Astrocyte (in vitro differentiated cells and primary cell): ENCODE measurements at regions not wholly inside any gene's neighbourhood (a gene's known extent, or its start where the extent isn't known, plus 50 kb on each side); places are given as distances from the start of the nearest gene placed in this dataset.

Experiments used
- EZH2 ChIP-seq: IDR thresholded peaks from 2 replicates; pipeline ENCODE4 v1.6.1; 2012; ENCODE audit warnings: mild to moderate bottlenecking, low read length, inconsistent platforms; ENCODE audit not compliant: insufficient read depth
- TF ChIP-seq, protein P1 (sequence below): IDR thresholded peaks from 2 replicates; pipeline ENCODE4 v1.5.1; 2011; ENCODE audit warnings: low read depth, mild to moderate bottlenecking, inconsistent platforms, low read length, moderate library complexity; ENCODE audit not compliant: insufficient read depth

DNA sequence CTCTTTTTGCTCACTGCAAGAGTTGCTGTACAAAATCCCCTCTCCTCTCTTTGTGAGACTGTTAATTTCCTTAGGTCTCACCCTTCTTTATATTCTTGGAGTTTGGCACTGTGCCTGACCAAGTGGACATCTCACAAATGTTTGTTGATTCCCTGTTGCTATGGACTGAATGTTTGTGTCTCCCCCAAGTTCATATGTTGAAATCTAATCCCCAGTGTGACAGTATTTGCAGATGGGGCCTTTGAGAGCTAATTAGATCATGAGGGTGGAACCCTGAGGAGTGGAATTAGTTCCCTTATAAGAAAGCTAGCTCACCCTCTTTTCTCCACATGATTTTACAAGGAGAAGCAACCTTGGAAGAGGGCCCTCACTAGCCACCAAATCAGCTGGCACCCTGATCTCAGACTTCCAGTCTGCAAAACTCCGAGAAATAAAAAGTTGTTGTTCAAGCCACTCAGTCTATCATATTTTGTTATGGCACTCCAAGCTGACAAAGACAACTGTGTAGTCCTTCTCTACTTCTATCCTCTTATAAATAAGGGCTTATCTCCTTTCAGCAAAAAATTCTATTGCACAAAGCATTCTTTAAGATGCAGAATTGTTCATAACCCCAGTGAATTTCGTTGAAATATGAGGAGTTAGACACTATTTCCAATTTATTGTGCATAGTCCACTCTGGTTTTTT, 65.5 kb upstream of the NPHP3 start:
- TF ChIP-seq, protein P1, sequence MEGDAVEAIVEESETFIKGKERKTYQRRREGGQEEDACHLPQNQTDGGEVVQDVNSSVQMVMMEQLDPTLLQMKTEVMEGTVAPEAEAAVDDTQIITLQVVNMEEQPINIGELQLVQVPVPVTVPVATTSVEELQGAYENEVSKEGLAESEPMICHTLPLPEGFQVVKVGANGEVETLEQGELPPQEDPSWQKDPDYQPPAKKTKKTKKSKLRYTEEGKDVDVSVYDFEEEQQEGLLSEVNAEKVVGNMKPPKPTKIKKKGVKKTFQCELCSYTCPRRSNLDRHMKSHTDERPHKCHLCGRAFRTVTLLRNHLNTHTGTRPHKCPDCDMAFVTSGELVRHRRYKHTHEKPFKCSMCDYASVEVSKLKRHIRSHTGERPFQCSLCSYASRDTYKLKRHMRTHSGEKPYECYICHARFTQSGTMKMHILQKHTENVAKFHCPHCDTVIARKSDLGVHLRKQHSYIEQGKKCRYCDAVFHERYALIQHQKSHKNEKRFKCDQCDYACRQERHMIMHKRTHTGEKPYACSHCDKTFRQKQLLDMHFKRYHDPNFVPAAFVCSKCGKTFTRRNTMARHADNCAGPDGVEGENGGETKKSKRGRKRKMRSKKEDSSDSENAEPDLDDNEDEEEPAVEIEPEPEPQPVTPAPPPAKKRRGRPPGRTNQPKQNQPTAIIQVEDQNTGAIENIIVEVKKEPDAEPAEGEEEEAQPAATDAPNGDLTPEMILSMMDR, result no peak
- TF ChIP-seq EZH2, result no peak
